GM18873 (cell line): ENCODE measurements at regions not wholly inside any gene's neighbourhood (a gene's known extent, or its start where the extent isn't known, plus 50 kb on each side); places are given as distances from the start of the nearest gene placed in this dataset.
"Not testable (repeated sequence)": the region's sequence is repeated elsewhere in the genome, so short reads cannot be mapped to it uniquely, and the experiment has no call there.

Experiments used
- ATAC-seq: cut with Tn5 transposase; IDR thresholded peaks from one replicate; pipeline ENCODE4 v1.9.1; 2021; ENCODE audit warnings: mild to moderate bottlenecking, moderate library complexity, moderate number of reproducible peaks; ENCODE audit not compliant: unreplicated experiment, low FRiP score

- ATAC-seq, result no peak
Observed at GRCh38 chr4:85151786-85152185, 185.3 kb upstream of the WDFY3 start.

- no peak for ATAC-seq
Observed at GRCh38 chr4:85152480-85152879, 186.0 kb upstream of the WDFY3 start.

GRCh38 chr4:85153221-85153620, 186.7 kb upstream of the WDFY3 start:
- no peak for ATAC-seq

- no peak for ATAC-seq
Observed at GRCh38 chr4:85154591-85154990, 188.1 kb upstream of the WDFY3 start.

- no peak for ATAC-seq
Observed at GRCh38 chr4:85165808-85166207, 199.3 kb upstream of the WDFY3 start.

DNA sequence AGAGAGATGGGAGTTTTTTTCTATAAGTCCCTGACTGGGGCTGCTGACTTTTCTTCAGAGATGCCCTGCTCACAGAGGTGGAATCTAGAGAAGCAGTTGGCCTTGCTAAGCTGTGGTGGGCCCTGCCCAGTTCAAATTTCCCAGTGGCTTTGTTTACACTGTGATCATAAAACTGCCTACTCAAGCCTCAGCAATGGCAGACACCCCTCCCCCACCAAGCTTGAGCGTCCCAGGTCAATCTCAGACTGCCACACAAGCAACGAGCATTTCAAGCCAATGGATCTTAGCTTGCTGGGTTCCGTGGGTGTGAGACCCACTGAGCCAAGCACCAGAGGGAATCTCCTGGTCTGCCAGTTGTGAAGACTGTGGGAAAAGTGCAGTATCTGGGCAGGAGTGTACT, 199.8 kb upstream of the WDFY3 start:
- no peak for ATAC-seq

- ATAC-seq, result no peak
Observed at GRCh38 chr4:85168234-85168834, 201.8 kb upstream of the WDFY3 start.

GRCh38 chr4:85170241-85170640, 203.8 kb upstream of the WDFY3 start:
- no peak for ATAC-seq

- no peak for ATAC-seq
Observed at GRCh38 chr4:85175190-85175589, 208.7 kb upstream of the WDFY3 start.

DNA sequence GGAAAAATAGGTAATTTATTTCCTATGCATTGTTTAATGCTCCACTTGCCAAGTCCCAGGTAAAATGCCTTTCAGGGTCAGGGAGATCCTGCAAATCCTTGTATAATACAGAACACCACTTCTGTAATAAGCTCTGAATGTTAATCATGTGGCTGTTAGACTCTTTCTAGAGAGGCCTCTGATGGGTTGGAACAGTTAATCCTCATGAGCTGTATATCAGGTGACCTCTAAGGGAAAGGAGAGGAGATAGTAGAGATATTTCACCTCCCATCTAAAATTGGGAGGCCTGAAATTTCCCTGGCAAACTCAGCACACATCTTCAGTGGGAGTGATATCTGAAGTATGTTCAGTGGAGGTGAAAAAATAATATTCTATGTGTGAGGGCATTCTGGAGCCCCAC, 210.6 kb upstream of the WDFY3 start:
- ATAC-seq, result no peak

- ATAC-seq, result no peak
Observed at GRCh38 chr4:85177679-85178078, 211.2 kb upstream of the WDFY3 start.

DNA sequence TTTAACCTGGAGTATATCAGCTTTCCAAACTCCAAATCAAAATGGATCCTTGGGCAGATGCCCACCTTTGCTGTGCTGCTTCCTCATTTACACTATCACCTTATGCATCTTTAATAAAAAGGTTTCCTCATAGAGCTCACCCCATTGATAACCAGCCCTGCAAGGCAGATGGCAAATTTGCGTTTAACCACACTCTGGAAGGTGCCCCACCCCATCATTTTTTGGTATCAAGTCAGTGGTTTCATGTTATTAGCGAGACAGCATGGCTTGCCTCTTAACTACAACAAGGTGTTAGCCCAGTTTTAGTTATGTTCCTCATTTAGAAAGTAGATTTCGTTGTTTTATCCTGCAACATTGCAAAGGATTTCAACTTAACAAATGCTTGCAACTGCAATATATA, 214.0 kb upstream of the WDFY3 start:
- no peak for ATAC-seq

DNA sequence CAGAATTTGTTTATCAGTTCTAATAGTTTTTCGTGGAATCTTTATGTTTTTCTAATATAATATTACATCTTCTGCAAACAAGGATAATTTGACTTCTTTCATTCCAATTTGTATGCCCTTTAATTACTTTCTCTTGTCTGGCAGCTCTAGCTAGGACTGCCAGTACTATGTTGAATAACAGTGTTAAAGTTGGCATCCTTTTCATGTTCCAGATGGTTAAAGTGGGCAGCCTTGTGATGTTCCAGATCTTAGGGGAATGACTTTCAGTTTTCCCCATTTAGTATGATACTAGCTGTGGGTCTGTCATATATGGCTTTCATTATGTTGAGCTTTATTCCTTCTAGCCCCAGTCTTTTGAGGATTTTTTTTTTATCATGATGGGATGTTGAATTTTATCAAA, 220.6 kb upstream of the WDFY3 start:
- no peak for ATAC-seq

- not testable (repeated sequence) for ATAC-seq
Observed at GRCh38 chr4:85196015-85196414, 229.5 kb upstream of the WDFY3 start.

- ATAC-seq, result no peak
Observed at GRCh38 chr4:85200106-85200505, 233.6 kb upstream of the WDFY3 start.

- ATAC-seq, result no peak
Observed at GRCh38 chr4:85209161-85209560, 242.7 kb upstream of the WDFY3 start.

DNA sequence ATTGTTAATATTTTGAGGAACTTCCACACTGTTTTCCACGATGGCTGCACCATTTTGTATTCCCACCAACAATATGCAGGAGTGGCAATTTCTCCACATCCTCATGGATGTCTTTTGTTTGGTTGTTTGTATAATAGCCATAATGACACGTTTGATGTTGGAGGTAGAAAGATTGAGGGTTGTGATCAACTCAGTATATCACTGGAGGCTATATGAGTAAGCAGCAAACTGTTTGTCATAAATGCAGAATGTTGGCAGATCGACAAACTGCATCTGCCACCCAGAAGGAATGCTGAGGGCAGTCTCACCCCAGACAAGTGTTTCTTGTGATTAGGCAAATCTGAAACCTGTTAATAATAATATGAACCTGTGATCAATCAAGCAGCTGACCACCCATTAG, 243.9 kb upstream of the WDFY3 start:
- no peak for ATAC-seq

DNA sequence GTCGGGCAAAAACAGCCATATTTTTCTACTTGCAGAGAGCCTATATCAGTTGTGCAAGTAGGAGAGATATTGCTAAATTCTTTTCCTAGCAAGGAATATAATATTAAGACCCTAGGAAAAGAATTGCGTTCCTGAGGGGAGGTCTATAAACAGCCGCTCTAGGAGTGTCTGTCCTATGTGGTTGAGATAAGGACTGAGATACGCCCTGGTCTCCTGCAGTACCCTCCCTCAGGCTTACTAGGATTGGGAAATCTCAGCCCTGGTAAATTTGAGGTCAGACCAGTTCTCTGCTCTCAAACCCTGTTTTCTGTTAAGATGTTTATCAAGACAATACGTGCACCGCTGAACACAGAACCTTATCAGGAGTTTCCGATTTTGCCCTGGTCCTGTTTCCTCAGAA, 250.1 kb upstream of the WDFY3 start:
- ATAC-seq, result not testable (repeated sequence)

- no peak for ATAC-seq
Observed at GRCh38 chr4:85218756-85219155, 252.3 kb upstream of the WDFY3 start.

DNA sequence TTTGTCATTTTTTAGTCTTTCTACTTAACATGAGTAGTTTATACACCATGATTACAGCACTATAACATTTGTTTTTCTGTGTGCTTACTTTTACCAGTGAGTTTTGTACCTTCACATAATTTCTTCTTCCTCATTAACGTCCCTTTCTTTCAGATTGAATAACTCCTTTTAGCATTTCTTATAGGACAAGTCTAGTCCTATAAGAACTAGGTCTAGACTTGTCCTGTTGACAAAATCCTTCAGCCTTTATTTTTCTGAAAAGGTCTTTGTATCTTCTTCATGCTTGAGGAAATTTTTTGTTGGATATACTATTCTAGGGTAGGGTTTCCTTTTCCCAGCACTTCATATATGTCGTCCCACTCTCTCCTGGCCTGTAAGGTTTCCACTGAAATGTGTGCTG, 253.3 kb upstream of the ARHGAP24 start:
- ATAC-seq, result no peak

- no peak for ATAC-seq
Observed at GRCh38 chr4:85222561-85222960, 252.4 kb upstream of the ARHGAP24 start.

DNA sequence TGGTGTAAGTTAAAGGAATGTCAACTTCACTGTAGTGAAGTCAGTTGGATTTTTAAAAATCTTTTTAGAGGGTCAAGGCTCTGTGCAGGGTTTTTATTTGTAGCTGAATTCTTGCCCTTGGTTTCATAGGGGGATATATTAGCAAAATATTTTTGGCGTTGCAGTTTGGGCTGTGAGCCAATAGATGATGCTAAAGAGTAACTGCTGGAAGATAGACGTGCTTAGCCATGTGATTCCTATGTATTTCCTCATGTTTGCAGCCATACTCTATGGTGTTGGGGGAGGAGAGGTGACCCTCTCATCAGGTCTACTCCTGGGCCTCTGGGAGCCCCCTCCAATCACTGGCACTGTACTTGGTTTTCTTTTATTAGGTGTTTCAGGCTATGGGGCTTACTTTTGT, 246.7 kb upstream of the ARHGAP24 start:
- no peak for ATAC-seq

DNA sequence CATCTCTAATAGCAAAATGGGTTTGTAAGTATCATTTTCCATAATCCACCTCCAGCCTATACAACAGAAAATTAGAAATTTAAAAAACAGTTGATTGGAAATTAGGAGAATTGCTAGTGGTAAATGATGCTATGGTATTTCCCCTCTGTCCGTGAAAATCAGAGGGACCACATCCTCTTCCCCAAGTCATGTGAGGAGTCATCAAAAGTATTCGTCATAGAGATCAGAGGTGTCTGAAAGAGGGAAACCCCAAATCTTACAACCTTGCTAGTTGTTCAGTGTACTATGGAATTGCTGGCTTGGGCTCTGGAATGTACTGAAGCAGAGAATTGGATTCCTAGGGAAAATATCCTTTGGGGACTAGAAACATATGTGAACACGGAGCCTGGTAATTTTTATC, 241.4 kb upstream of the ARHGAP24 start:
- ATAC-seq, result no peak
